ENCODE measurements at regions not wholly inside any gene's neighbourhood (a gene's known extent, or its start where the extent isn't known, plus 50 kb on each side); places are given as distances from the start of the nearest gene placed in this dataset.
A peak's percentile ranks its signal among the peaks of the same experiment; 100 is the strongest.

- no peak for TF ChIP-seq CTCF (IDR thresholded peaks at IDR 0.05; ENCODE audit: low read depth, low read length, missing control alignments)
- no peak for DNase-seq (ENCODE audit: low read depth)
- no peak overlapping the region for H3K4me3 ChIP-seq (ENCODE audit: low read depth, low read length)
Measured at GRCh38 chr5:143613329-143613728, 198.6 kb upstream of the HMHB1 start.

GRCh38 chr5:143610946-143611345 lies 201.0 kb upstream of the HMHB1 start:
- TF ChIP-seq CTCF (IDR thresholded peaks at IDR 0.05; ENCODE audit: low read depth, low read length, missing control alignments): no peak
- no peak for DNase-seq (ENCODE audit: low read depth)
- H3K4me3 ChIP-seq (ENCODE audit: low read depth, low read length): no peak overlapping the region

GRCh38 chr5:143606043-143606752 lies 202.7 kb upstream of the NR3C1 start:
- no peak overlapping the region for H3K4me3 ChIP-seq (ENCODE audit: low read depth, low read length)
- TF ChIP-seq CTCF (IDR thresholded peaks at IDR 0.05; ENCODE audit: low read depth, low read length, missing control alignments): no peak
- DNase-seq (ENCODE audit: low read depth): peak; percentile 68

- no peak for TF ChIP-seq CTCF (IDR thresholded peaks at IDR 0.05; ENCODE audit: low read depth, low read length, missing control alignments)
- H3K4me3 ChIP-seq (ENCODE audit: low read depth, low read length): no peak overlapping the region
- no peak for DNase-seq (ENCODE audit: low read depth)
Measured at GRCh38 chr5:143605403-143606005, 202.0 kb upstream of the NR3C1 start.

GRCh38 chr5:143601917-143602333 lies 198.4 kb upstream of the NR3C1 start:
- DNase-seq (ENCODE audit: low read depth): no peak
- no peak overlapping the region for H3K4me3 ChIP-seq (ENCODE audit: low read depth, low read length)
- TF ChIP-seq CTCF (IDR thresholded peaks at IDR 0.05; ENCODE audit: low read depth, low read length, missing control alignments): no peak

GRCh38 chr5:143601357-143601756 lies 197.9 kb upstream of the NR3C1 start:
- TF ChIP-seq CTCF (IDR thresholded peaks at IDR 0.05; ENCODE audit: low read depth, low read length, missing control alignments): no peak
- DNase-seq (ENCODE audit: low read depth): no peak

More at GRCh38 chr5:143601357-143601756, 197.9 kb upstream of the NR3C1 start:
- no peak overlapping the region for H3K4me3 ChIP-seq (ENCODE audit: low read depth, low read length)

Data from GM12864 (cell line).